WTC11 (cell line): ENCODE measurements at regions not wholly inside any gene's neighbourhood (a gene's known extent, or its start where the extent isn't known, plus 50 kb on each side); places are given as distances from the start of the nearest gene placed in this dataset.

Experiments
- ATAC-seq: fragments of 200-7000 bp; cut with Tn5 transposase; 2 replicates; pipeline ENCODE4 v1.10.0; 2021; ENCODE audit warnings: mild to moderate bottlenecking, moderate library complexity
- CTCF ChIA-PET: fragments of 300-600 bp; sonication (Branson Sonifier 250); formaldehyde crosslinking; loops from one replicate; lab custom pipeline; 2021; ENCODE audit warnings: antibody characterized with exemption; lab: Charles Lee
- POLR2A ChIA-PET: fragments of 350-600 bp; sonication (Branson Sonifier 250); formaldehyde crosslinking; loops from one replicate; lab custom pipeline; 2021; ENCODE audit warnings: antibody characterized with exemption; lab: Charles Lee
- DNase-seq: peaks from one replicate; pipeline ENCODE4 v3.0.0; 2021; ENCODE audit warnings: low spot score
- H3K27ac Mint-ChIP-seq: 2 replicates; pipeline ENCODE4 v1.8.0; 2021; ENCODE audit warnings: mixed read lengths
- H3K27me3 Mint-ChIP-seq: 2 replicates; pipeline ENCODE4 v1.8.0; 2021; ENCODE audit warnings: low read depth, mild to moderate bottlenecking, moderate library complexity, mixed read lengths
- H3K36me3 Mint-ChIP-seq: 2 replicates; pipeline ENCODE4 v1.8.0; 2021; ENCODE audit warnings: mixed read lengths
- H3K4me1 Mint-ChIP-seq: 2 replicates; pipeline ENCODE4 v1.8.0; 2022; ENCODE audit warnings: mixed read lengths
- H3K4me3 Mint-ChIP-seq: 2 replicates; pipeline ENCODE4 v1.8.0; 2021; ENCODE audit warnings: mild to moderate bottlenecking, moderate library complexity, mixed read lengths
- H3K9me3 Mint-ChIP-seq: 2 replicates; pipeline ENCODE4 v1.8.0; 2021; ENCODE audit warnings: mixed read lengths
- ARID4B ChIP-seq: sonication (generic); formaldehyde crosslinking; IDR thresholded peaks from 2 replicates; pipeline ENCODE4 v1.8.0; 2023; ENCODE audit warnings: missing genetic modification reagents, mild to moderate bottlenecking, borderline replicate concordance
- CREM ChIP-seq: sonication (generic); formaldehyde crosslinking; IDR thresholded peaks from 2 replicates; pipeline ENCODE4 v1.8.1; 2022; ENCODE audit warnings: mild to moderate bottlenecking, missing genetic modification reagents, moderate library complexity
- EMX1 ChIP-seq: fragments of 250-450 bp; sonication (Bioruptor Pico); IDR thresholded peaks from 2 replicates; pipeline ENCODE4 v1.8.0; 2021; ENCODE audit warnings: mild to moderate bottlenecking
- FOXJ3 ChIP-seq: sonication (generic); formaldehyde crosslinking; IDR thresholded peaks from 2 replicates; pipeline ENCODE4 v1.9.0; 2021; ENCODE audit warnings: missing genetic modification reagents, mild to moderate bottlenecking, borderline replicate concordance
- FOXP4 ChIP-seq: sonication (generic); formaldehyde crosslinking; IDR thresholded peaks from 2 replicates; pipeline ENCODE4 v1.8.0; 2022; ENCODE audit warnings: mild to moderate bottlenecking, missing genetic modification reagents
- GABPB1 ChIP-seq: sonication (generic); formaldehyde crosslinking; IDR thresholded peaks from 2 replicates; pipeline ENCODE4 v1.8.1; 2023; ENCODE audit warnings: mild to moderate bottlenecking, missing genetic modification reagents
- GTF2I ChIP-seq: fragments of 250-450 bp; sonication (Bioruptor Pico); conservative IDR thresholded peaks from 2 replicates; pipeline ENCODE4 v1.4.0; 2021; ENCODE audit warnings: mild to moderate bottlenecking
- JAZF1 ChIP-seq: fragments of 250-450 bp; sonication (Bioruptor Pico); IDR thresholded peaks from 2 replicates; pipeline ENCODE4 v1.9.0; 2021; ENCODE audit warnings: moderate library complexity, mild to moderate bottlenecking, inconsistent platforms
- JUN ChIP-seq: sonication (generic); formaldehyde crosslinking; IDR thresholded peaks from 2 replicates; pipeline ENCODE4 v1.8.0; 2023; ENCODE audit warnings: mild to moderate bottlenecking, missing genetic modification reagents
- KAT7 ChIP-seq: sonication (generic); formaldehyde crosslinking; IDR thresholded peaks from 2 replicates; pipeline ENCODE4 v1.8.1; 2023; ENCODE audit warnings: missing genetic modification reagents, mild to moderate bottlenecking, borderline replicate concordance
- MXD4 ChIP-seq: fragments of 250-450 bp; sonication (Bioruptor Pico); IDR thresholded peaks from 2 replicates; pipeline ENCODE4 v1.8.0; 2021; ENCODE audit warnings: mild to moderate bottlenecking, moderate library complexity, borderline replicate concordance
- MYBL2 ChIP-seq: sonication (generic); formaldehyde crosslinking; IDR thresholded peaks from 2 replicates; pipeline ENCODE4 v1.8.1; 2023; ENCODE audit warnings: mild to moderate bottlenecking, moderate library complexity, missing genetic modification reagents
- NFYB ChIP-seq: sonication (generic); formaldehyde crosslinking; conservative IDR thresholded peaks from 2 replicates; pipeline ENCODE4 v1.8.0; 2022; ENCODE audit warnings: low read depth, missing genetic modification reagents
- SMAD4 ChIP-seq: sonication (generic); formaldehyde crosslinking; IDR thresholded peaks from 2 replicates; pipeline ENCODE4 v1.8.0; 2022; ENCODE audit warnings: mild to moderate bottlenecking, missing genetic modification reagents
- TP53 ChIP-seq: sonication (generic); formaldehyde crosslinking; IDR thresholded peaks from 2 replicates; pipeline ENCODE4 v1.8.1; 2023; ENCODE audit warnings: mild to moderate bottlenecking, missing genetic modification reagents
- USF2 ChIP-seq: sonication (generic); formaldehyde crosslinking; IDR thresholded peaks from 2 replicates; pipeline ENCODE4 v1.8.1; 2023; ENCODE audit warnings: mild to moderate bottlenecking, missing genetic modification reagents, moderate library complexity
- ZBTB21 ChIP-seq: sonication (generic); formaldehyde crosslinking; IDR thresholded peaks from 2 replicates; pipeline ENCODE4 v1.8.1; 2023; ENCODE audit warnings: mild to moderate bottlenecking, missing genetic modification reagents, borderline replicate concordance
- ZNF416 ChIP-seq: fragments of 250-450 bp; sonication (Bioruptor Pico); IDR thresholded peaks from 2 replicates; pipeline ENCODE4 v1.9.0; 2021; ENCODE audit warnings: mild to moderate bottlenecking, inconsistent platforms
- TF ChIP-seq, protein P1 (sequence below): sonication (generic); formaldehyde crosslinking; IDR thresholded peaks from 2 replicates; pipeline ENCODE4 v1.8.0; 2022; ENCODE audit warnings: missing genetic modification reagents
- TF ChIP-seq, protein P2 (sequence below): sonication (generic); formaldehyde crosslinking; IDR thresholded peaks from 2 replicates; pipeline ENCODE4 v1.8.1; 2022; ENCODE audit warnings: low read depth, missing genetic modification reagents, borderline replicate concordance
- TF ChIP-seq, protein P3 (sequence below): sonication (generic); formaldehyde crosslinking; IDR thresholded peaks from 2 replicates; pipeline ENCODE4 v1.8.1; 2023; ENCODE audit warnings: mild to moderate bottlenecking, missing genetic modification reagents
- TF ChIP-seq, protein P4 (sequence below): sonication (generic); formaldehyde crosslinking; IDR thresholded peaks from 2 replicates; pipeline ENCODE4 v1.8.0; 2022; ENCODE audit warnings: mild to moderate bottlenecking, missing genetic modification reagents

DNA sequence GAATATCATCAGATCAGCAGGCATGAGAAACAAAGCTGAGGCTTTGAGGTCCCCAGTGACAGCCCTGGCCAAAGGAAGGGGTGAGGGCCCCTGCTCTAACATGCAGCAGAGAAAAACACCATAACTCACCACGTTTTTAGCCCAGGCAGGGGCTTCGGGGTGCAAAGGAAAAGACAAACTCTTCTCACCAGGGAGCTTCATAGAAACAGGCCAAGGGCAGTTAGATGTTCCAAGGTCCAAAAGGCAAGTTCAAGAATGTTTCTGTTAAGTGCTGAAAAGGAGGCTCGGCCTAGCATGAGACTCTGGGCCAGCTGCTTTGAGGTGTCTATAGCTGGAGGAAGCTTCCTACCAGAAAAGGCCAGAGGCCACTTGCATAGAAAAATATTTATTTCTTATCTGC is 608.4 kb upstream of the CFAP20DC start (continued):
- TF ChIP-seq, protein P1, sequence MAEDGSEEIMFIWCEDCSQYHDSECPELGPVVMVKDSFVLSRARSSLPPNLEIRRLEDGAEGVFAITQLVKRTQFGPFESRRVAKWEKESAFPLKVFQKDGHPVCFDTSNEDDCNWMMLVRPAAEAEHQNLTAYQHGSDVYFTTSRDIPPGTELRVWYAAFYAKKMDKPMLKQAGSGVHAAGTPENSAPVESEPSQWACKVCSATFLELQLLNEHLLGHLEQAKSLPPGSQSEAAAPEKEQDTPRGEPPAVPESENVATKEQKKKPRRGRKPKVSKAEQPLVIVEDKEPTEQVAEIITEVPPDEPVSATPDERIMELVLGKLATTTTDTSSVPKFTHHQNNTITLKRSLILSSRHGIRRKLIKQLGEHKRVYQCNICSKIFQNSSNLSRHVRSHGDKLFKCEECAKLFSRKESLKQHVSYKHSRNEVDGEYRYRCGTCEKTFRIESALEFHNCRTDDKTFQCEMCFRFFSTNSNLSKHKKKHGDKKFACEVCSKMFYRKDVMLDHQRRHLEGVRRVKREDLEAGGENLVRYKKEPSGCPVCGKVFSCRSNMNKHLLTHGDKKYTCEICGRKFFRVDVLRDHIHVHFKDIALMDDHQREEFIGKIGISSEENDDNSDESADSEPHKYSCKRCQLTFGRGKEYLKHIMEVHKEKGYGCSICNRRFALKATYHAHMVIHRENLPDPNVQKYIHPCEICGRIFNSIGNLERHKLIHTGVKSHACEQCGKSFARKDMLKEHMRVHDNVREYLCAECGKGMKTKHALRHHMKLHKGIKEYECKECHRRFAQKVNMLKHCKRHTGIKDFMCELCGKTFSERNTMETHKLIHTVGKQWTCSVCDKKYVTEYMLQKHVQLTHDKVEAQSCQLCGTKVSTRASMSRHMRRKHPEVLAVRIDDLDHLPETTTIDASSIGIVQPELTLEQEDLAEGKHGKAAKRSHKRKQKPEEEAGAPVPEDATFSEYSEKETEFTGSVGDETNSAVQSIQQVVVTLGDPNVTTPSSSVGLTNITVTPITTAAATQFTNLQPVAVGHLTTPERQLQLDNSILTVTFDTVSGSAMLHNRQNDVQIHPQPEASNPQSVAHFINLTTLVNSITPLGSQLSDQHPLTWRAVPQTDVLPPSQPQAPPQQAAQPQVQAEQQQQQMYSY (CRISPR knock-in tag) = no peak
- TF ChIP-seq JUN (CRISPR knock-in tag) (no peak), GABPB1 (CRISPR knock-in tag) (no peak), CREM (CRISPR knock-in tag) (no peak), EMX1 (no peak), TP53 (CRISPR knock-in tag) (no peak)
- TF ChIP-seq, protein P2, sequence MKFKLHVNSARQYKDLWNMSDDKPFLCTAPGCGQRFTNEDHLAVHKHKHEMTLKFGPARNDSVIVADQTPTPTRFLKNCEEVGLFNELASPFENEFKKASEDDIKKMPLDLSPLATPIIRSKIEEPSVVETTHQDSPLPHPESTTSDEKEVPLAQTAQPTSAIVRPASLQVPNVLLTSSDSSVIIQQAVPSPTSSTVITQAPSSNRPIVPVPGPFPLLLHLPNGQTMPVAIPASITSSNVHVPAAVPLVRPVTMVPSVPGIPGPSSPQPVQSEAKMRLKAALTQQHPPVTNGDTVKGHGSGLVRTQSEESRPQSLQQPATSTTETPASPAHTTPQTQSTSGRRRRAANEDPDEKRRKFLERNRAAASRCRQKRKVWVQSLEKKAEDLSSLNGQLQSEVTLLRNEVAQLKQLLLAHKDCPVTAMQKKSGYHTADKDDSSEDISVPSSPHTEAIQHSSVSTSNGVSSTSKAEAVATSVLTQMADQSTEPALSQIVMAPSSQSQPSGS = no peak

DNA sequence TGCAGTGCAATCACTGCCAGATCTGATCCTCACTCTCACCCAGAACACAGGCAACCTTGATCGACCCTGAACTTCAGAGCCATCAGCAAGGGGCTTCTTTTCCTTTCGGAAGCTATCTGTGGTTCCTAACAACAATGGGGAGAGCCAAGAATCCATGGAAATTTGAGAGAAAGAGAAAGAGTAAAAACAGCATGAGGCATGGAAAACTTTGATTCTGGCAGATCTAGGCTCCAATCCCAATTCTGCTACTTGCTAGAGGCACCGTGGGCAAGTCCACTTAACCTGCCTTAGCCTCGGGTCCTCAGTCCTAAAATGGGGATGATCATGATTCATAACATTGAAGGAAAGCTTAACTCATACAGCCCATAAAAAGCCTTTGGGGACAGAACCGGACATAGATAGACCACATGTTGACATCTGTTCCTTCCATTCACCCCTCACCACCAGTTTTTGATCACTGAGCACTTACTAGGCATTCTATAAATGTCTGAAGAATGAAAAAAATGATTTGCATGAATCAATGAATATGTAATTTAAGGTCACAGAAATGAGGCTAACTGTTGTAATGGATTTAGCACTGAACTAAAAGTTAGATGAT is 605.7 kb upstream of the CFAP20DC start:
- POLR2A ChIA-PET = no interaction called here
- no peak overlapping the region for H3K27ac Mint-ChIP-seq
- H3K36me3 Mint-ChIP-seq = no peaks in the 10 kb centered on the region
- H3K27me3 Mint-ChIP-seq = no peaks in the 10 kb centered on the region; the same call in 1 of the 2 replicates
- no peak for ATAC-seq
- peaks cover 13% of the 10 kb centered on the region for H3K9me3 Mint-ChIP-seq
- no peak overlapping the region for H3K4me3 Mint-ChIP-seq
- CTCF ChIA-PET = no interaction called here
- peaks cover 5% of the 10 kb centered on the region for H3K4me1 Mint-ChIP-seq
- no peak for DNase-seq
- TF ChIP-seq FOXJ3 (no peak), MXD4 (CRISPR knock-in tag) (no peak), FOXP4 (CRISPR knock-in tag) (no peak), GTF2I (CRISPR knock-in tag) (no peak), EMX1 (no peak), SMAD4 (CRISPR knock-in tag) (no peak), ARID4B (CRISPR knock-in tag) (no peak), JAZF1 (CRISPR knock-in tag) (no peak), ZNF416 (CRISPR knock-in tag) (no peak), USF2 (CRISPR knock-in tag) (no peak), KAT7 (no peak), MYBL2 (CRISPR knock-in tag) (no peak), ZBTB21 (no peak), NFYB (CRISPR knock-in tag) (no peak)
- TF ChIP-seq, protein P3, sequence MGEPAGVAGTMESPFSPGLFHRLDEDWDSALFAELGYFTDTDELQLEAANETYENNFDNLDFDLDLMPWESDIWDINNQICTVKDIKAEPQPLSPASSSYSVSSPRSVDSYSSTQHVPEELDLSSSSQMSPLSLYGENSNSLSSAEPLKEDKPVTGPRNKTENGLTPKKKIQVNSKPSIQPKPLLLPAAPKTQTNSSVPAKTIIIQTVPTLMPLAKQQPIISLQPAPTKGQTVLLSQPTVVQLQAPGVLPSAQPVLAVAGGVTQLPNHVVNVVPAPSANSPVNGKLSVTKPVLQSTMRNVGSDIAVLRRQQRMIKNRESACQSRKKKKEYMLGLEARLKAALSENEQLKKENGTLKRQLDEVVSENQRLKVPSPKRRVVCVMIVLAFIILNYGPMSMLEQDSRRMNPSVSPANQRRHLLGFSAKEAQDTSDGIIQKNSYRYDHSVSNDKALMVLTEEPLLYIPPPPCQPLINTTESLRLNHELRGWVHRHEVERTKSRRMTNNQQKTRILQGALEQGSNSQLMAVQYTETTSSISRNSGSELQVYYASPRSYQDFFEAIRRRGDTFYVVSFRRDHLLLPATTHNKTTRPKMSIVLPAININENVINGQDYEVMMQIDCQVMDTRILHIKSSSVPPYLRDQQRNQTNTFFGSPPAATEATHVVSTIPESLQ = no peak
- TF ChIP-seq, protein P4, sequence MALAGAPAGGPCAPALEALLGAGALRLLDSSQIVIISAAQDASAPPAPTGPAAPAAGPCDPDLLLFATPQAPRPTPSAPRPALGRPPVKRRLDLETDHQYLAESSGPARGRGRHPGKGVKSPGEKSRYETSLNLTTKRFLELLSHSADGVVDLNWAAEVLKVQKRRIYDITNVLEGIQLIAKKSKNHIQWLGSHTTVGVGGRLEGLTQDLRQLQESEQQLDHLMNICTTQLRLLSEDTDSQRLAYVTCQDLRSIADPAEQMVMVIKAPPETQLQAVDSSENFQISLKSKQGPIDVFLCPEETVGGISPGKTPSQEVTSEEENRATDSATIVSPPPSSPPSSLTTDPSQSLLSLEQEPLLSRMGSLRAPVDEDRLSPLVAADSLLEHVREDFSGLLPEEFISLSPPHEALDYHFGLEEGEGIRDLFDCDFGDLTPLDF (CRISPR knock-in tag) = no peak
